Chondrocyte (in vitro differentiated cells): ENCODE measurements at regions not wholly inside any gene's neighbourhood (a gene's known extent, or its start where the extent isn't known, plus 50 kb on each side); places are given as distances from the start of the nearest gene placed in this dataset.

ENCODE experiments used
- DNase-seq: peaks from one replicate; pipeline ENCODE4 v3.0.0; 2021; ENCODE audit warnings: mixed read lengths, low spot score
- H3K27ac Mint-ChIP-seq: one replicate; pipeline ENCODE4 v1.8.0; 2021; ENCODE audit warnings: mild to moderate bottlenecking, moderate library complexity, mixed read lengths; ENCODE audit not compliant: unreplicated experiment
- H3K27me3 Mint-ChIP-seq: 2 replicates; pipeline ENCODE4 v1.8.0; 2021; ENCODE audit warnings: low read depth, mixed read lengths
- H3K36me3 Mint-ChIP-seq: 2 replicates; pipeline ENCODE4 v1.8.0; 2021; ENCODE audit warnings: low read depth, mixed read lengths
- H3K4me1 Mint-ChIP-seq: 2 replicates; pipeline ENCODE4 v1.8.0; 2021; ENCODE audit warnings: low read depth, mild to moderate bottlenecking, mixed read lengths
- H3K4me3 Mint-ChIP-seq: one replicate; pipeline ENCODE4 v1.8.0; 2021; ENCODE audit warnings: mild to moderate bottlenecking, moderate library complexity, mixed read lengths; ENCODE audit not compliant: unreplicated experiment
- H3K9me3 Mint-ChIP-seq: 2 replicates; pipeline ENCODE4 v1.8.0; 2021; ENCODE audit warnings: low read depth, mixed read lengths
- CTCF ChIP-seq: fragments of 200-600 bp; sonication (generic); IDR thresholded peaks from 2 replicates; pipeline ENCODE4 v1.5.0; 2021; ENCODE audit warnings: antibody characterized with exemption, mild to moderate bottlenecking, moderate library complexity

- Mint-ChIP-seq H3K4me1 (no peaks in the 10 kb centered on the region), H3K36me3 (no peaks in the 10 kb centered on the region), H3K27me3 (no peaks in the 10 kb centered on the region), H3K4me3 (no peak overlapping the region), H3K9me3 (peaks cover 11% of the 10 kb centered on the region), H3K27ac (no peak overlapping the region)
- DNase-seq = no peak
- TF ChIP-seq CTCF = no peak
Measured at GRCh38 chrX:1788300-1788911, 173.5 kb downstream of the ASMT start.

GRCh38 chrX:1792636-1793035 is 177.8 kb downstream of the ASMT start:
- Mint-ChIP-seq H3K27ac (no peak overlapping the region), H3K27me3 (peaks cover 2% of the 10 kb centered on the region), H3K4me1 (no peaks in the 10 kb centered on the region), H3K36me3 (no peaks in the 10 kb centered on the region), H3K4me3 (no peak overlapping the region), H3K9me3 (no peaks in the 10 kb centered on the region)
- no peak for DNase-seq
- no peak for TF ChIP-seq CTCF

- no peak for DNase-seq
- H3K27ac Mint-ChIP-seq = no peak overlapping the region
- H3K36me3 Mint-ChIP-seq = no peaks in the 10 kb centered on the region
- H3K9me3 Mint-ChIP-seq = no peaks in the 10 kb centered on the region
- no peak for TF ChIP-seq CTCF
- H3K4me1 Mint-ChIP-seq = peaks cover 9% of the 10 kb centered on the region
- H3K27me3 Mint-ChIP-seq = peaks cover 2% of the 10 kb centered on the region
- H3K4me3 Mint-ChIP-seq = no peak overlapping the region
Measured at GRCh38 chrX:1794586-1794985, 179.7 kb downstream of the ASMT start.

GRCh38 chrX:1802912-1803311 is 188.1 kb downstream of the ASMT start:
- H3K36me3 Mint-ChIP-seq = no peaks in the 10 kb centered on the region

GRCh38 chrX:1803741-1804140 is 188.9 kb downstream of the ASMT start:
- no peaks in the 10 kb centered on the region for H3K9me3 Mint-ChIP-seq
- H3K27ac Mint-ChIP-seq = no peak overlapping the region
- no peak for TF ChIP-seq CTCF
- peaks cover 21% of the 10 kb centered on the region for H3K4me1 Mint-ChIP-seq
- H3K36me3 Mint-ChIP-seq = no peaks in the 10 kb centered on the region
- DNase-seq = no peak
- H3K27me3 Mint-ChIP-seq = no peaks in the 10 kb centered on the region
- no peak overlapping the region for H3K4me3 Mint-ChIP-seq

More at GRCh38 chrX:1802912-1803311, 188.1 kb downstream of the ASMT start:
- Mint-ChIP-seq H3K4me3 (no peak overlapping the region), H3K9me3 (no peaks in the 10 kb centered on the region), H3K27ac (no peak overlapping the region), H3K27me3 (no peaks in the 10 kb centered on the region), H3K4me1 (peaks cover 21% of the 10 kb centered on the region)
- no peak for TF ChIP-seq CTCF
- no peak for DNase-seq
